ENCODE measurements at regions not wholly inside any gene's neighbourhood (a gene's known extent, or its start where the extent isn't known, plus 50 kb on each side); places are given as distances from the start of the nearest gene placed in this dataset.
"Not testable (repeated sequence)": the region's sequence is repeated elsewhere in the genome, so short reads cannot be mapped to it uniquely, and the experiment has no call there.

- DNase-seq, result no peak
These were observed 262.6 kb downstream of the MAP2K6 start for GRCh38 chr17:69677130-69677529.

- DNase-seq, result no peak
These were observed 263.7 kb downstream of the MAP2K6 start for GRCh38 chr17:69678206-69678605.

- no peak for DNase-seq
These were observed 265.3 kb downstream of the MAP2K6 start for GRCh38 chr17:69679829-69680228.

GRCh38 chr17:69684251-69684650, 269.8 kb downstream of the MAP2K6 start:
- no peak for DNase-seq

GRCh38 chr17:69685150-69685549, 270.7 kb downstream of the MAP2K6 start:
- not testable (repeated sequence) for DNase-seq

- DNase-seq, result no peak
These were observed 276.0 kb downstream of the MAP2K6 start for GRCh38 chr17:69690531-69690930.

GRCh38 chr17:69692171-69692570, 277.7 kb downstream of the MAP2K6 start:
- no peak for DNase-seq

- no peak for DNase-seq
These were observed 281.1 kb downstream of the MAP2K6 start for GRCh38 chr17:69695646-69696045.

GRCh38 chr17:69696650-69697049, 282.2 kb downstream of the MAP2K6 start:
- DNase-seq, result no peak

- not testable (repeated sequence) for DNase-seq
These were observed 283.9 kb downstream of the MAP2K6 start for GRCh38 chr17:69698352-69698751.

- no peak for DNase-seq
These were observed 287.6 kb downstream of the MAP2K6 start for GRCh38 chr17:69702078-69702477.

GRCh38 chr17:69703751-69704150, 289.3 kb downstream of the MAP2K6 start:
- no peak for DNase-seq

- DNase-seq, result no peak
These were observed 290.4 kb downstream of the MAP2K6 start for GRCh38 chr17:69704935-69705334.

- DNase-seq, result no peak
These were observed 291.6 kb downstream of the MAP2K6 start for GRCh38 chr17:69706127-69706526.

- DNase-seq, result no peak
These were observed 294.9 kb downstream of the MAP2K6 start for GRCh38 chr17:69709441-69709840.

- DNase-seq, result no peak
These were observed 296.4 kb downstream of the MAP2K6 start for GRCh38 chr17:69710926-69711325.

- DNase-seq, result no peak
These were observed 297.0 kb downstream of the MAP2K6 start for GRCh38 chr17:69711541-69711940.

- DNase-seq, result no peak
These were observed 298.4 kb downstream of the MAP2K6 start for GRCh38 chr17:69712801-69713311.

GRCh38 chr17:69713815-69714214, 299.3 kb downstream of the MAP2K6 start:
- no peak for DNase-seq

- no peak for DNase-seq
These were observed 300.2 kb downstream of the MAP2K6 start for GRCh38 chr17:69714669-69715068.

GRCh38 chr17:69715656-69716055, 301.2 kb downstream of the MAP2K6 start:
- no peak for DNase-seq

- no peak for DNase-seq
These were observed 302.1 kb downstream of the MAP2K6 start for GRCh38 chr17:69716556-69716955.

- DNase-seq, result no peak
These were observed 302.7 kb downstream of the MAP2K6 start for GRCh38 chr17:69717214-69717613.

- no peak for DNase-seq
These were observed 303.3 kb downstream of the MAP2K6 start for GRCh38 chr17:69717819-69718218.

GRCh38 chr17:69719474-69720048, 305.1 kb downstream of the MAP2K6 start:
- no peak for DNase-seq
